Breast epithelium (tissue), 4 donors: ENCODE measurements at regions not wholly inside any gene's neighbourhood (a gene's known extent, or its start where the extent isn't known, plus 50 kb on each side); places are given as distances from the start of the nearest gene placed in this dataset.

Source experiments
- DNase-seq, 2 donors: peaks; one replicate each; pipeline ENCODE4 v3.0.0-alpha.2; 2019; ENCODE audit warnings: low spot score in 2 of 2
- H3K27ac ChIP-seq, 2 donors: fragments of 200-600 bp; sonication (generic) in 1 of 2; one replicate each; pipeline ENCODE4 v1.5.1; 2016 to 2019; ENCODE audit warnings: mild to moderate bottlenecking in 1 of 2
- H3K27me3 ChIP-seq, 2 donors: fragments of 200-600 bp; sonication (generic) in 1 of 2; one replicate each; pipeline versions ENCODE4 v1.5.1 to v1.6.0; 2017 to 2019; ENCODE audit warnings: control low read depth in 1 of 2, mild to moderate bottlenecking in 1 of 2
- H3K36me3 ChIP-seq: fragments of 200-600 bp; one replicate; pipeline ENCODE4 v1.5.1; 2019
- H3K4me1 ChIP-seq, 2 donors: fragments of 200-600 bp; sonication (generic); one replicate each; pipeline ENCODE4 v1.5.1; 2016 to 2019; ENCODE audit warnings: control low read depth in 1 of 2
- H3K4me3 ChIP-seq, 3 donors: fragments of 200-600 bp; sonication (generic); 1 replicate in 2 of 3; 2 replicates in 1 of 3; pipeline ENCODE4 v1.5.1; 2016 to 2019; ENCODE audit warnings: mild to moderate bottlenecking in 3 of 3, moderate library complexity in 2 of 3
- H3K9me3 ChIP-seq, 2 donors: fragments of 200-600 bp; sonication (generic) in 1 of 2; one replicate each; pipeline ENCODE4 v1.5.1; 2016 to 2019; ENCODE audit warnings: control low read depth in 1 of 2
- CTCF ChIP-seq, 3 donors: fragments of 450-650 bp; IDR thresholded peaks; one replicate each; pipeline ENCODE4 v1.5.1; 2016 to 2017; ENCODE audit warnings: antibody characterized with exemption in 3 of 3, mild to moderate bottlenecking in 3 of 3, moderate library complexity in 3 of 3
- POLR2A ChIP-seq: fragments of 450-650 bp; IDR thresholded peaks from one replicate; pipeline ENCODE4 v1.6.1; 2016; ENCODE audit warnings: antibody characterized with exemption, mild to moderate bottlenecking, moderate library complexity
- POLR2AphosphoS5 ChIP-seq, 3 donors: sonication (generic); formaldehyde crosslinking; IDR thresholded peaks; one replicate each; pipeline ENCODE4 v1.6.1; 2017; ENCODE audit warnings: antibody characterized with exemption in 3 of 3
- intact Hi-C: fragments of 100-400 bp; cut with DNase I; formaldehyde crosslinking; loops from one replicate; pipeline ENCODE4 v1.15.1; 2023; ENCODE audit warnings: low total_unique reads

GRCh38 chr15:53224371-53224770 lies 434.2 kb upstream of the ONECUT1 start:
- intact Hi-C loops: no loop called here
- Histone ChIP-seq H3K27ac (no peak overlapping the region), H3K4me3 (no peak overlapping the region), H3K9me3 (no peaks in the 10 kb centered on the region), H3K4me1 (no peaks in the 10 kb centered on the region), H3K27me3 (no peaks in the 10 kb centered on the region), H3K36me3 (no peaks in the 10 kb centered on the region)
- DNase-seq: no peak
- TF ChIP-seq POLR2AphosphoS5 (IDR thresholded peaks at IDR 0.05) (no peak), CTCF (IDR thresholded peaks at IDR 0.05) (no peak), POLR2A (no peak)

- DNase-seq: no peak
- H3K36me3 ChIP-seq: no peaks in the 10 kb centered on the region
- H3K27me3 ChIP-seq: no peaks in the 10 kb centered on the region
- H3K4me3 ChIP-seq: no peak overlapping the region
- intact Hi-C loops: no loop called here
- H3K27ac ChIP-seq: no peak overlapping the region
- no peaks in the 10 kb centered on the region for H3K4me1 ChIP-seq
- no peaks in the 10 kb centered on the region for H3K9me3 ChIP-seq
- no peak for TF ChIP-seq POLR2AphosphoS5 (IDR thresholded peaks at IDR 0.05)
- TF ChIP-seq POLR2A: no peak
- TF ChIP-seq CTCF (IDR thresholded peaks at IDR 0.05): no peak
Observed at GRCh38 chr15:53223815-53224214, 433.7 kb upstream of the ONECUT1 start.

GRCh38 chr15:53218666-53219580 lies 428.8 kb upstream of the ONECUT1 start:
- intact Hi-C loops: no loop called here
- Histone ChIP-seq H3K27ac (no peak overlapping the region), H3K4me3 (no peak overlapping the region), H3K36me3 (no peaks in the 10 kb centered on the region), H3K9me3 (no peaks in the 10 kb centered on the region), H3K4me1 (no peaks in the 10 kb centered on the region), H3K27me3 (peaks cover 0 to 6% of the 10 kb centered on the region in 2 donors)
- TF ChIP-seq CTCF (IDR thresholded peaks at IDR 0.05) (no peak), POLR2A (no peak), POLR2AphosphoS5 (IDR thresholded peaks at IDR 0.05) (no peak)
- DNase-seq: no peak

- Histone ChIP-seq H3K4me3 (no peak overlapping the region), H3K9me3 (no peaks in the 10 kb centered on the region), H3K4me1 (no peaks in the 10 kb centered on the region), H3K36me3 (no peaks in the 10 kb centered on the region), H3K27ac (no peak overlapping the region), H3K27me3 (peaks cover 0 to 6% of the 10 kb centered on the region in 2 donors)
- DNase-seq: no peak
- intact Hi-C loops: no loop called here
- TF ChIP-seq POLR2A: no peak
Observed at GRCh38 chr15:53216036-53216435, 425.9 kb upstream of the ONECUT1 start.

GRCh38 chr15:53213336-53213735 lies 423.2 kb upstream of the ONECUT1 start:
- H3K4me3 ChIP-seq: no peak overlapping the region
- no peak for TF ChIP-seq POLR2A
- no peak for TF ChIP-seq POLR2AphosphoS5 (IDR thresholded peaks at IDR 0.05)
- no peak for TF ChIP-seq CTCF (IDR thresholded peaks at IDR 0.05)
- H3K27ac ChIP-seq: no peak overlapping the region
- H3K36me3 ChIP-seq: no peaks in the 10 kb centered on the region
- no peaks in the 10 kb centered on the region for H3K4me1 ChIP-seq
- intact Hi-C loops: no loop called here
- peaks cover 0 to 4% of the 10 kb centered on the region in 2 donors for H3K27me3 ChIP-seq
- no peak for DNase-seq
- H3K9me3 ChIP-seq: no peaks in the 10 kb centered on the region
